HG03135 (cell line): ENCODE measurements at regions not wholly inside any gene's neighbourhood (a gene's known extent, or its start where the extent isn't known, plus 50 kb on each side); places are given as distances from the start of the nearest gene placed in this dataset.
"Not testable (repeated sequence)": the region's sequence is repeated elsewhere in the genome, so short reads cannot be mapped to it uniquely, and the experiment has no call there.

Experiments
- ATAC-seq: cut with Tn5 transposase; IDR thresholded peaks from one replicate; pipeline ENCODE4 v1.9.1; 2021; ENCODE audit warnings: mild to moderate bottlenecking, moderate library complexity; ENCODE audit not compliant: unreplicated experiment

- ATAC-seq = not testable (repeated sequence)
These were observed 121.1 kb downstream of the TAF11L14 start for GRCh38 chr5:17755406-17755805.

DNA sequence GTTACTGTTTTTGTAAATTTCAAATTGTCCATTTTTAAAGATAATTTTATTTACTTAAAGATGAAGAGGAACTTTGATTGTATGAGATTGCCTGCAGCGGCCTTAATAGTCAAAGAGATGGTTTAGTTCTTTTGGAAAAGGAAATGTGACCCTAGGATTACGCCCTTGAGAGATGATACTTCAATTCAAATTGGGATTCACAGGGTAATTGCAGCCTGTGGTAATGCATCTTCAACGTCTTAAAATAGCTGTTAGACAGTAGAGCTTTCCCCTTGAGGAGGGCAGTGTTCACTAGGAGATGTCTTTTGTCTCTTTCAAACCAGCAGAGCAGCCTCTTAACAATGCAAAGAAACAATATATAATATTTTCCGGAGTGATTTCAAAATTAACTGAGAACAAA is 127.1 kb downstream of the TAF11L14 start:
- no peak for ATAC-seq

- no peak for ATAC-seq
These were observed 129.0 kb downstream of the TAF11L14 start for GRCh38 chr5:17763301-17763700.

DNA sequence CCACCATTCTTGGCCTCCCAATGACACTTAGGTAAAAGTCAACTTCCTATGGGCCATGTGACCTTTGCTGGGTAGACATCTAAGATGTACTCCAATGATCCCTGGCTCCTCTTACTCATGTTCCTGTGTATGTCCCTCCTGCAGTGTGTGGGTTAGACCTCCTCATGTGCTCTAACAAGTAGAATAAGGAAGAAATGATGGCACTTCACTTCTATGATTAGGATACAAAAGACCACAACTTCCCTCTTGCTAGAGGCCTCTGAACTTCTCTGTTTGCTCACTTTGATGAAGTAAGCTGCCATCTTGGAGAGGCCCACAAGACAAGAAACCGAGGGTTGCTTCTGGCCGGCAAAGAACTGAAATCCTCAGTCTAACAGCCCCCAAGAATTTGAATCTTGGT is 131.8 kb downstream of the TAF11L14 start:
- no peak for ATAC-seq

DNA sequence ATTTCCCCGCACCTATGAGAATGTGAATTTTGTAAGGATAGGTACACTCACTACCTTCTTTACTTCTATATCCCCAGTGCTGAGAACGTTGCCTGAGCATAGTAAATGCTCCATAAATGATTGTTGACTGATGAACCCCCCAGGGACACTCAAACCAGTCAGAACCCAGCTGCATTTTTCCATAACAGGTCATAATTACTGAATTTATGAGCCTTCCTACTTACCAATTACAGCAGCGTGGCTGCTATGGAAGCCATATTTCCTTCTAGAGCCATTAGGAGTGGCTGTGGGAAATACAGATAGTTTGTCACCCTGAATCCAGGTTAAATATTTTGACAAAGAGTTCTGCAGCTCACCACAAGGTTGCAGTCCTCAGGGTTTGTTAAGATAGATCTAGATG is 135.0 kb downstream of the TAF11L14 start:
- ATAC-seq = no peak

GRCh38 chr5:17772232-17772631 is 138.0 kb downstream of the TAF11L14 start:
- ATAC-seq = no peak

- no peak for ATAC-seq
These were observed 151.5 kb downstream of the TAF11L14 start for GRCh38 chr5:17785774-17786173.

DNA sequence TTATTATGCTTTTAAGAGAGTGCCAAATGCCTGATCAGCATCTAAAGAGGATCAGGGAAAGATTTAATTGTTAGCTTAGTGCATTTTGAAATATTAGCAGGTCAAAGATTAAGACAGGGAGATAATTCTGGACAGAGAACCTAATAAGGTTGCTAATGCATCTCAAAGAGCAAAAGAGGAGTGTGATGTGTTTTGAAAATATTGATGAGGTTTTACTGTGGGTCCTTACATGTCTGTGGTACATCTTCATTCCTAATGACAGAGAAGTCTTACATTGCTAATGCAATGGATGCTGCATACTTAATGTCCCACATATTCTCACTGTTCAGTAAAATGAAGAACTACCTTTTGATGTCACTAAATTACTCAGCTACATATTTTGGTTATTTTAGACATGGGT is 154.1 kb downstream of the TAF11L14 start:
- ATAC-seq = no peak

- ATAC-seq = no peak
These were observed 159.9 kb downstream of the TAF11L14 start for GRCh38 chr5:17794201-17794600.

GRCh38 chr5:17794815-17795214 is 160.6 kb downstream of the TAF11L14 start:
- ATAC-seq = no peak

- ATAC-seq = no peak
These were observed 161.9 kb downstream of the TAF11L14 start for GRCh38 chr5:17796142-17796541.

DNA sequence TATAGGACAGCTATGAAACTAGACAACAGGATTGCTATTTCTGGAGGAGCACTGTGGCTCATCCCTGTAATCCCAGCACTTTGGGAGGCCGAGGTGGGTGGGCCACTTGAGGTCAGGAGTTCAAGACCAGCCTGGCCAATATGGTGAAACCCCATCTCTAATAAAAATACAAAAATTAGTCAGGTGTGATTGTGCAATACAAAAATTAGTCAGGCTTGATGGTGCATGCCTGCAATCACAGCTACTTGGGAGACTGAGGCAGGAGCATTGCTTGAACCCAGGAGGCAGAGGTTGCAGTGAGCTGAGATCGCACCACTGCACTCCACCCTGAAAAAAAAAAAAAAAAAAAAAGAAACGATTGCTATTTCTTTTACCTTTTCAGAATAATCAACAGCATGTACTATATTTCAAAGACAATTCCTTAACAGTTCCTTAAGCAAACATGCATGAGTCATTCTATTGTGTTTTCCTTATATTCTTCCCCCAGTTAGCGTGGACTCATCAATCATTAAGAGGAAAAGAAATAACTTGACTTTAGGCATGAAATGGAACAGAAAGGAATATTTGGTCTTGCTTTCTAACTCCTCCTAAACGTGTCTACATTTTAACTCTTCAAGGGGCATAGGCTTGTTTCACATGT is 162.6 kb downstream of the TAF11L14 start:
- no peak for ATAC-seq

- no peak for ATAC-seq
These were observed 165.3 kb downstream of the TAF11L14 start for GRCh38 chr5:17799521-17799920.

DNA sequence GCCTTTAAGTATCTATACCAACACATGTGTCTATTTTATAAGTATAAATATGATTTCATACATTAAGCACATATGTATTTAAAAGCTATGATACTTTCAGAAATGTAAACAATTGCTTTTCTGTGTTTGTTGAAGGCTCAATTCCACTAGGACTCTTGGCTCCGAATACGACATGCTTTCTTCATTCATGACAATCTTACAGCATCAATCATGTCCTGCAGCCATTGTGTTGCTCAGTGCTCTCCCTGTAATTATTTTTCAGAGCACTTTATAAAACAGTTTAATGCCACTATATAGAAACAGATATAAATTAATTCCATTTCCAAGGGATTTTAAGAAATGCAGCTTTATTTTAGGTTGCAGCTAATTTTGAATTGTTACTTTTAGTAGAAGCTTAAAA is 167.3 kb downstream of the TAF11L14 start:
- no peak for ATAC-seq

DNA sequence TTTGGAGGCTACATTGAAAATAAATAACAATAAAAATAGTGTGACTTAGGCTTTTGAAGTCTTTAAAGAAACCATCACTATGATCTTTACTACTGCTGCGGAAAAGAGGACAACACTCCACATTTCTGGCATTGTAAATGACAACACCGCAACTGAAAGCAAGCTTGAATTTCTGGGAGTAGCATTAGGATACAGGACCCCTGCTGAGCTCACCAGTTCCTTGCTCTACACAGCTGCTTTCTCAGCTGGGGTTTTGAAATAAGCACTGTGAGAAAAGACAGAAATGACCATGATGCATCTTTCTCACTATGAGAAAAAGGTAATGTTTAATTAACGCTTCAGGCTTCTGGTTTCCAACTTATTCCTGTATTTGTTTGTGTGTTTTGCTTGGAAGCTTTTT is 168.0 kb downstream of the TAF11L14 start:
- ATAC-seq = no peak

- ATAC-seq = no peak
These were observed 169.7 kb downstream of the TAF11L14 start for GRCh38 chr5:17803971-17804370.

DNA sequence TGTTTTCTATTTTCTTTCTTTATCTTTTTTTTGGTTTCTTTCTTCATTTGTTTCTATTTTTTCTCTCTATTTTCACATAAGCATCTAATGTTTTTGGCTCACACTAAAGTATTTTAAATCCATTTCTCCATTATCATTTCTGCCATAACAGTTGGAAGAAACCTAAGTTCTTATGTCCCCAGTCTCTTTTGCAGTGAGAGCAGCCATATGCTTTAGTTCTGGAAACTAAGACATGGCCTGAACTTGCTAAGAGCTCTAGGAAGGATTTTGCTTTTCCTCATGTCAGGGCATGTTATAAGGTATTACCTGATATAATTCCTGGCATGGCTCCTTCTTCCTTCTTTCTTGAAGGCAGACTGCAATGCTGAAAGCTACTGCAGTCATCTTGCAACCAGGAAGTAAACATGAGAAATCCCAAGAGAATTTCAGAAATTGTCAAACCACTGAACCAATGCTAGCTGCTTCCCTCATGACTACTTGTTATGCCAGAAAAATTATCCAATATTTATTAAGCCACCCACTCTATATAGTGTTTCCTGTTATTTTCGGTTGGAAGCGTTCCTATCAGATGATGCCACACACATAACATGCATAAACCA is 171.1 kb downstream of the TAF11L14 start:
- ATAC-seq = no peak

DNA sequence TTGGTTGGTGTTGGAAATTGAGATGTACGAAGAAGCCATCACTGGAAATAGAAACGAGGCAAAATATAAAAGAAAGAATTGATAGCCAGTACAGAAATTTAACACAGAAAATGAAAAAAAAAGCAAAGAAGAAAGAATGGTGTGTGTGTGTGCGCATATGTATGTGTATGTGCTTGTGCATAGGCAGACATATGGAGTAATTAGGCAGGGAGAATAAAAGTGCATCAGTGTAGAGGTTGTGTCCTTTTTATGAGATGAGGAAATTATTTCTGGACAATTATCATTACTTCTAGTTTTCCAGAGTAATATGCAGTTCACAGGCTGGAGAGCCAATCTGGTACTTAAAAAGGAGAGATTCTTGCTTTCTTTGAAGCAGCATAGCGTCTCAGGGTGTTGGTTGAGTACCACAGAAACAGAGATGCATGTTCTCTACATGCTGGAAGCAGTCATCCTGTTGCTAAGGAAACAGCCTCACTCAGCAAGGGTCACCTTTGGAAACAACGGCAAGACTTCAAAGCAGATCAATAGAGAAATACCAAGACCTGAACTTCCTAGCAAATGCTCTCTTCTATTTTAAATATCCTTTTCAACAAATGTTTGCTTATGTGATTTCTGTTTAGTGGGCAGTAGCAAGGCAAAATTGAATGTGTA is 172.7 kb downstream of the TAF11L14 start:
- no peak for ATAC-seq

DNA sequence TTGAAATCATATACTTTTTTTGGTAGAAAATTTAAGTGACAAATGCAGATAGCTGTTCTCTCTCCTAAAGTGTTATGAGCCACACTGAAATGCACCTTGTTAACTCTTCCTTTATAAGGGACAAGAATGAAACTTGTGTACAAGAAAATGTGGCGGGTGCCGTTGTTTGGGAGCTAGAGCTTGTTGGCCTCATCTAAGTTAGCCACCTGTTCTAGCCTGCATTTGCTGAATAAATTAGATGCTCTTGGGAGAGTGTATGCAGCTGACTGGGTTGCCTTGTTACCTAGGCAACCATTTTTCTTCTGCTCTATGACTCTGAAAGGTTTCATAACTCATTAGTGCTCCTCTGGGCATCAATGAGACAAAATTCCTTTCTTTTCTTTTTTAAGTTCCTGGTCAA is 174.3 kb downstream of the TAF11L14 start:
- no peak for ATAC-seq

GRCh38 chr5:17810734-17811133 is 176.5 kb downstream of the TAF11L14 start:
- no peak for ATAC-seq

- ATAC-seq = no peak
These were observed 179.0 kb downstream of the TAF11L14 start for GRCh38 chr5:17813214-17813613.

DNA sequence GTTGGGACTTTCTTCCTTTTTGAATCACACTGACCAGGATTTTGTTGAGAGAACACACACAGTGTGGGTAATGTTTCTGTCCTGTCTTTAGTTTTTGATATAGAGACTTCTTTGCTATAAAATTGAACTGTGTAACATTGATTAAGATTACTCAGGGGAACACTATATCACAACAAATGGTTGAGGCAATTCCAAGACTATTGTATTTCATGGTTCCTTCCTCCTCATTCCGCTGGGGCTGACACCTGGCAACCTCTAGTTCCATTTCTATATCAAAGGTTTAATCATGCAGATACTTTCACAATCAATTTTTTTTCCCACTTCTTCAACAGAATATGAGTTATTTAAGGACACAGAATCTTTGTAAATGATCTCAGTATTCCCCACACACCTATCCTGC is 182.2 kb downstream of the TAF11L14 start:
- ATAC-seq = no peak
